ENCODE measurements at regions not wholly inside any gene's neighbourhood (a gene's known extent, or its start where the extent isn't known, plus 50 kb on each side); places are given as distances from the start of the nearest gene placed in this dataset.

- no peak for TF ChIP-seq NFIC (IDR thresholded peaks at IDR 0.05)
- no peak for TF ChIP-seq EGR1 (IDR thresholded peaks at IDR 0.05)
- TF ChIP-seq ZBTB7A (IDR thresholded peaks at IDR 0.05; ENCODE audit: low read depth) = no peak
- no peak for TF ChIP-seq TAF1 (IDR thresholded peaks at IDR 0.05; ENCODE audit: low read depth)
- no peak for TF ChIP-seq REST (IDR thresholded peaks at IDR 0.05; ENCODE audit: low read depth)
- no peak for TF ChIP-seq USF1 (IDR thresholded peaks at IDR 0.05)
- no peak for TF ChIP-seq TEAD4 (IDR thresholded peaks at IDR 0.05)
- TF ChIP-seq YY1 (IDR thresholded peaks at IDR 0.05; ENCODE audit: low read depth) = no peak
- TF ChIP-seq FOXM1 (IDR thresholded peaks at IDR 0.05; ENCODE audit: borderline replicate concordance, low read depth) = no peak
- TF ChIP-seq EP300 (IDR thresholded peaks at IDR 0.05; ENCODE audit: borderline replicate concordance) = no peak
- TF ChIP-seq CREB1 (IDR thresholded peaks at IDR 0.05; ENCODE audit: low read depth) = no peak
- no peak for TF ChIP-seq RAD21 (IDR thresholded peaks at IDR 0.05; ENCODE audit: low read depth)
- TF ChIP-seq CEBPB (IDR thresholded peaks at IDR 0.05) = no peak
Observed at GRCh38 chr4:111934314-111934713, 210.9 kb upstream of the FAM241A start.

- TF ChIP-seq EP300 (IDR thresholded peaks at IDR 0.05; ENCODE audit: borderline replicate concordance) (no peak), RAD21 (IDR thresholded peaks at IDR 0.05; ENCODE audit: low read depth) (peak; percentile 50; the same call in 1 of the 2 replicates), CEBPB (IDR thresholded peaks at IDR 0.05) (peak; percentile 10; the same call in 1 of the 2 replicates), MAX (IDR thresholded peaks at IDR 0.05) (no peak)
Observed at GRCh38 chr4:111937368-111937767, 207.9 kb upstream of the FAM241A start.

- TF ChIP-seq TEAD4 (IDR thresholded peaks at IDR 0.05) = no peak
- TF ChIP-seq MAX (IDR thresholded peaks at IDR 0.05) = no peak
- TF ChIP-seq RAD21 (IDR thresholded peaks at IDR 0.05; ENCODE audit: low read depth) = no peak
- no peak for TF ChIP-seq ZBTB7A (IDR thresholded peaks at IDR 0.05; ENCODE audit: low read depth)
- TF ChIP-seq CREB1 (IDR thresholded peaks at IDR 0.05; ENCODE audit: low read depth) = no peak
Observed at GRCh38 chr4:111941957-111942356, 203.3 kb upstream of the FAM241A start.

- TF ChIP-seq EP300 (IDR thresholded peaks at IDR 0.05; ENCODE audit: borderline replicate concordance) = no peak
- TF ChIP-seq RAD21 (IDR thresholded peaks at IDR 0.05; ENCODE audit: low read depth) = peak; percentile 51; the same call in 1 of the 2 replicates
Observed at GRCh38 chr4:111943796-111944203, 201.5 kb upstream of the FAM241A start.

GRCh38 chr4:111945014-111945413 lies 200.2 kb upstream of the FAM241A start:
- TF ChIP-seq MAX (IDR thresholded peaks at IDR 0.05) (no peak), REST (IDR thresholded peaks at IDR 0.05; ENCODE audit: low read depth) (peak; percentile 79), TEAD4 (IDR thresholded peaks at IDR 0.05) (no peak)

GRCh38 chr4:111946800-111947199 lies 198.5 kb upstream of the FAM241A start:
- TF ChIP-seq EGR1 (IDR thresholded peaks at IDR 0.05) = no peak
- no peak for TF ChIP-seq ZBTB7A (IDR thresholded peaks at IDR 0.05; ENCODE audit: low read depth)
- TF ChIP-seq TAF1 (IDR thresholded peaks at IDR 0.05; ENCODE audit: low read depth) = no peak
- TF ChIP-seq NFIC (IDR thresholded peaks at IDR 0.05) = no peak
- TF ChIP-seq CREB1 (IDR thresholded peaks at IDR 0.05; ENCODE audit: low read depth) = no peak
- TF ChIP-seq CEBPB (IDR thresholded peaks at IDR 0.05) = no peak
- TF ChIP-seq MAX (IDR thresholded peaks at IDR 0.05) = no peak
- TF ChIP-seq TEAD4 (IDR thresholded peaks at IDR 0.05) = no peak
- TF ChIP-seq REST (IDR thresholded peaks at IDR 0.05; ENCODE audit: low read depth) = no peak
- no peak for TF ChIP-seq TCF12 (IDR thresholded peaks at IDR 0.05; ENCODE audit: low read depth)
- no peak for TF ChIP-seq EP300 (IDR thresholded peaks at IDR 0.05; ENCODE audit: borderline replicate concordance)
- no peak for TF ChIP-seq FOXM1 (IDR thresholded peaks at IDR 0.05; ENCODE audit: borderline replicate concordance, low read depth)
- no peak for TF ChIP-seq RAD21 (IDR thresholded peaks at IDR 0.05; ENCODE audit: low read depth)
- TF ChIP-seq USF1 (IDR thresholded peaks at IDR 0.05) = no peak
- TF ChIP-seq YY1 (IDR thresholded peaks at IDR 0.05; ENCODE audit: low read depth) = no peak

Data from Ishikawa (cell line).